ENCODE measurements at regions not wholly inside any gene's neighbourhood (a gene's known extent, or its start where the extent isn't known, plus 50 kb on each side); places are given as distances from the start of the nearest gene placed in this dataset.

GRCh38 chr4:129808242-129808641 is 712.3 kb downstream of the C4orf33 start:
- Histone ChIP-seq H3K36me3 (ENCODE audit: insufficient read depth) (no peaks in the 10 kb centered on the region), H3K4me3 (IDR thresholded peaks at IDR 0.05; ENCODE audit: insufficient read depth, low read depth, low read length) (no peak overlapping the region), H3K27ac (no peak overlapping the region), H3K4me1 (ENCODE audit: low read depth, poor library complexity, severe bottlenecking) (no peaks in the 10 kb centered on the region), H3K79me2 (ENCODE audit: insufficient read depth, low read depth) (no peaks in the 10 kb centered on the region), H3K9ac (no peak overlapping the region), H3K4me2 (no peak overlapping the region), H3K27me3 (ENCODE audit: insufficient read depth, low read depth) (no peaks in the 10 kb centered on the region), H4K20me1 (ENCODE audit: insufficient read depth) (no peaks in the 10 kb centered on the region), H2AFZ (ENCODE audit: low read depth) (no peak overlapping the region)
- no peak for TF ChIP-seq CTCF (conservative IDR thresholded peaks at IDR 0.05; ENCODE audit: low read depth, low read length)

- Histone ChIP-seq H4K20me1 (ENCODE audit: insufficient read depth) (no peaks in the 10 kb centered on the region), H3K27me3 (ENCODE audit: insufficient read depth, low read depth) (no peaks in the 10 kb centered on the region), H3K27ac (no peak overlapping the region)
Observed at GRCh38 chr4:129821073-129821472, 725.1 kb downstream of the C4orf33 start.

GRCh38 chr4:129821963-129822362 is 726.0 kb downstream of the C4orf33 start:
- no peak overlapping the region for H3K4me2 ChIP-seq
- H4K20me1 ChIP-seq (ENCODE audit: insufficient read depth): no peaks in the 10 kb centered on the region
- no peaks in the 10 kb centered on the region for H3K79me2 ChIP-seq (ENCODE audit: insufficient read depth, low read depth)
- no peak overlapping the region for H2AFZ ChIP-seq (ENCODE audit: low read depth)
- H3K4me3 ChIP-seq (IDR thresholded peaks at IDR 0.05; ENCODE audit: insufficient read depth, low read depth, low read length): no peak overlapping the region
- no peaks in the 10 kb centered on the region for H3K36me3 ChIP-seq (ENCODE audit: insufficient read depth)
- H3K27ac ChIP-seq: no peak overlapping the region
- no peak overlapping the region for H3K9ac ChIP-seq
- H3K4me1 ChIP-seq (ENCODE audit: low read depth, poor library complexity, severe bottlenecking): peaks cover 24% of the 10 kb centered on the region
- no peak for TF ChIP-seq CTCF (conservative IDR thresholded peaks at IDR 0.05; ENCODE audit: low read depth, low read length)
- H3K27me3 ChIP-seq (ENCODE audit: insufficient read depth, low read depth): no peaks in the 10 kb centered on the region

More at GRCh38 chr4:129821073-129821472, 725.1 kb downstream of the C4orf33 start:
- Histone ChIP-seq H3K4me3 (IDR thresholded peaks at IDR 0.05; ENCODE audit: insufficient read depth, low read depth, low read length) (no peak overlapping the region), H3K79me2 (ENCODE audit: insufficient read depth, low read depth) (no peaks in the 10 kb centered on the region), H3K9ac (no peak overlapping the region), H3K36me3 (ENCODE audit: insufficient read depth) (no peaks in the 10 kb centered on the region), H3K4me1 (ENCODE audit: low read depth, poor library complexity, severe bottlenecking) (peaks cover 24% of the 10 kb centered on the region), H3K4me2 (peak overlapping the region; percentile 27; the same call in 1 of the 2 replicates), H2AFZ (ENCODE audit: low read depth) (no peak overlapping the region)
- no peak for TF ChIP-seq CTCF (conservative IDR thresholded peaks at IDR 0.05; ENCODE audit: low read depth, low read length)

- no peak for TF ChIP-seq CTCF (conservative IDR thresholded peaks at IDR 0.05; ENCODE audit: low read depth, low read length)
Observed at GRCh38 chr4:129822701-129823100, 726.7 kb downstream of the C4orf33 start.

More at GRCh38 chr4:129822701-129823100, 726.7 kb downstream of the C4orf33 start:
- H2AFZ ChIP-seq (ENCODE audit: low read depth): no peak overlapping the region
- peaks cover 24% of the 10 kb centered on the region for H3K4me1 ChIP-seq (ENCODE audit: low read depth, poor library complexity, severe bottlenecking)
- H3K4me2 ChIP-seq: no peak overlapping the region
- no peak overlapping the region for H3K27ac ChIP-seq
- H3K4me3 ChIP-seq (IDR thresholded peaks at IDR 0.05; ENCODE audit: insufficient read depth, low read depth, low read length): no peak overlapping the region
- H4K20me1 ChIP-seq (ENCODE audit: insufficient read depth): no peaks in the 10 kb centered on the region
- no peaks in the 10 kb centered on the region for H3K27me3 ChIP-seq (ENCODE audit: insufficient read depth, low read depth)
- H3K36me3 ChIP-seq (ENCODE audit: insufficient read depth): no peaks in the 10 kb centered on the region
- no peaks in the 10 kb centered on the region for H3K79me2 ChIP-seq (ENCODE audit: insufficient read depth, low read depth)
- H3K9ac ChIP-seq: no peak overlapping the region

All from KMS-11 (cell line).